ENCODE measurements at regions not wholly inside any gene's neighbourhood (a gene's known extent, or its start where the extent isn't known, plus 50 kb on each side); places are given as distances from the start of the nearest gene placed in this dataset.

GRCh38 chr1:108054396-108054795, 89.4 kb upstream of the VAV3 start:
- TF ChIP-seq KLF13 (CRISPR knock-in tag; IDR thresholded peaks at IDR 0.05) (no peak), POLR2AphosphoS5 (IDR thresholded peaks at IDR 0.05; ENCODE audit: low read depth, low read length) (no peak), NR2F2 (IDR thresholded peaks at IDR 0.05; ENCODE audit: borderline replicate concordance, low read depth) (no peak), SETDB1 (CRISPR knock-in tag; IDR thresholded peaks at IDR 0.05; ENCODE audit: borderline replicate concordance) (no peak)

Measured in HepG2 (cell line).